Amniotic epithelial cell (primary cell): ENCODE measurements at regions not wholly inside any gene's neighbourhood (a gene's known extent, or its start where the extent isn't known, plus 50 kb on each side); places are given as distances from the start of the nearest gene placed in this dataset.

Source experiments
- DNase-seq: peaks from one replicate; pipeline ENCODE4 v3.0.0-alpha.2; 2010; ENCODE audit warnings: low read depth

DNA sequence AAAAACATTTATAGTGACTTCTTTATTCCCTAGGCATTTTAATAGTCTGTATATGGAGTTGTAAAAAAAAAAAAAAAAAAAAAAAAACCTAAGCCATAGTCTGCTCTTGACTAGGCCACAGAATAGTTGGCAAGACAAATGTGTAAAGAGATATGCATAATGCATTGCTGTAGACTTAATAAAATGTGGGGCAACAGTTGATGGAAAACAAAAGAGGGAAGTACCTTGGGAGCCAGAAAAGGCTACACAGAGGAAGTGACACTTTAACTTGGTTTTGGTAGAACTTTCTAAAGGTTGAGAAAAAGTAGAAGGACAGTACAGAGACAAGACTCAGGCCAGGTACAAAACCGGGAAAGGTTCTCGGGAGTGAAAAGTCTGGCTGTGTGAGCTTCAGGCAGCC lies 802.9 kb upstream of the ADAMTS5 start:
- peak; percentile 17 for DNase-seq

DNA sequence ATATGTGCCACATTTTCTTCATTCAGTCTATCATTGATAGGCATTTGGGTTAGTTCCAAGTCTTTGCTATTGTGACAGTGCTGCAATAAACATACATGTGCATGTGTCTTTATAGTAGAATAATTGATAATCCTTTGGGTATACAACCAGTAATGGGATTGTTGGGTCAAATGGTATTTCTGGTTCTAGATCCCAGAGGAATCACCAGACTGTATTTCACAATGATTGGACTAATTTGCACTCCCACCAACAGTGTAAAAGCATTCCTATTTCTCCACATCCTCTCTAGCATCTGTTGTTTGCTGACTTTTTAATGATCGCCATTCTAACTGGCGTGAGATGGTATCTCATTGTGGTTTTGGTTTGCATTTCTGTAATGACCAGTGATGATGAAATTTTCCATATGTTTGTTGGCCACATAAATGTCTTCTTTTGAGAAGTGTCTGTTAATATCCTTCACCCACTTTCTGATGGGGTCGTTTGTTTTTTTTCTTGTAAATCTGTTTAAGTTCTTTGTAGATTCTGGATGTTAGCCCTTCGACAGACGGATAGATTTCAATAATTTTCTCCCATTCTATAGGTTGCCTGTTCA lies 801.3 kb upstream of the ADAMTS5 start:
- peak; percentile 42 for DNase-seq

DNA sequence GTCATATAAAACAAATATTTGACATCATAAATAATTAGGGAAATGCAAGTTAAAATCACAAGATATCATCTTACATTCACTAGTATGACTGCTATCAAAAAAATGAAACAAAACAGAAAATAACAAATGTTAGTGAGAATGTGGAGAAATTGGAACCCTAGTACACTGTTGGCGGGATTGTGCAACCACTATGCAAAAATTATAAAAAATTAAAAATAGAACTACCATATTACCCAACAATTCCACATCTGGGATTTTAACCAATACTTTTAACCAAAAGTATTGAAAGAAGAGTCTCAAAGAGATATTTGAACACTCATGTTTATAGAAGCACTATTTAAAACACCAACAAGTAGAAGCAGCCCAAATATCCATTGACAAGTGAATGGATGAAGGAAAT lies 797.2 kb upstream of the ADAMTS5 start:
- DNase-seq, result no peak

DNA sequence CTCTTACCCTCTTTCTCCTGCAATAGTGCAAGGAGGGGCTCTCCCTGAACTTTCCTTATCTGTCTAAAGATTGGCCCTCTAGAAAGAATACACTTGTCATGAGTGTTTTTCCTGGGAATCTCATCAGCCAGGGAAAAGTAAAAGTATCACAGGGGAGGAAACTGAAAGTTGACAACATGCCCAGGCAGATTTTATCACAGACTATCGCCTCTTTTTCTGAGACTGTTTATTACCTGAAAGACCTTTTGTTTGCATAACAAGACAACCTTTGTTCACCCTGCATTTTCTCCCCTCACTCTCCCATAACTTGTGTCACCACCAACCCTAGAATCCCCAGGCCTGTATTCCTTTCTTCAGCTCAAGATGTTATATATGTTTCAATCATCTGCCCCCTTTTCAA lies 794.7 kb upstream of the ADAMTS5 start:
- DNase-seq, result no peak

DNA sequence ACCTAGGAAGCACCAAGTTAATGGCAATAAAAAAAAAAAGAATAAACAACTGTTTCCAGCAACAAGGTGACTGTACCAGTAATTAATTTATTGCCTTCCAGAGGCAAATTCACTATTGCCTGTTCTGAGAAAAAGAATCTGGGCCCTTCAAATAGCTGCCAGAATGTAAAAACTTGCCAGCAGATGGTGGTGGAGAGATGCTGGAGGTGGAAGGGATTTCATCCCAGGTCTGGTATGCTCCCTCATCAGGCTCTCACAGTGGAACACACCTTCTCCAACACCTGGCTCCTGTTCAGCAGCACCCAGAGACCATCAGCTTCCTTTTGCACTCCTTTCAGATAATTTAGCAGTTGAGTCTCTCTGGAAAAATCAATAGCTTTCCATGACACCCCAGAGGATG lies 792.9 kb upstream of the ADAMTS5 start:
- DNase-seq, result no peak

DNA sequence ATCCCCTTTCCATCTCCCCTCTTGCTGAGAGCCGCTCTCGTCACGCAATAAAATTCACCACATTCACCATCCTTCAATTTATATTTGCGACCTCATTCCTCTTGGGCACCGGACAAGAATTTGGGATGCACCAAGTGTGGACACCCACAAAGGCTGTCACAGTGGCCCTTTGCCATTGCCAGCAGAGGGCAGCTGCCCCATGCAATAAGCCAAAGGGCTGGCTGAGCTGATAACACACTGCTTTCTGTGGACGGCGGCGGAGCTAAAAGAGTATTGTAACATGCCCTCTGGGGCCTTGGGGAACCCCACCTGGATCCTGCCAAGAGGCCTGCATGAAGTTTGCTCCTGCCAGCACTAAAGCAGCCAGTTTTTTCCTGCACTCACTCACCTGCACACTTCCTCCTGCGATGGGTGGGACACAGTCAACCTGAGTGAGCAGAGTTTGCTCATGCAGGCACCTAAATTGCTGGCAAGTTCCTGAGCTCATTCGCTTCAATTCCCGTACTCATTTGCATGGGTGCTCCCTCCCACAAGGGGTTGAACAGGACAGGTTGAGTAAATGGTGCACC lies 792.3 kb upstream of the ADAMTS5 start:
- DNase-seq, result no peak

DNA sequence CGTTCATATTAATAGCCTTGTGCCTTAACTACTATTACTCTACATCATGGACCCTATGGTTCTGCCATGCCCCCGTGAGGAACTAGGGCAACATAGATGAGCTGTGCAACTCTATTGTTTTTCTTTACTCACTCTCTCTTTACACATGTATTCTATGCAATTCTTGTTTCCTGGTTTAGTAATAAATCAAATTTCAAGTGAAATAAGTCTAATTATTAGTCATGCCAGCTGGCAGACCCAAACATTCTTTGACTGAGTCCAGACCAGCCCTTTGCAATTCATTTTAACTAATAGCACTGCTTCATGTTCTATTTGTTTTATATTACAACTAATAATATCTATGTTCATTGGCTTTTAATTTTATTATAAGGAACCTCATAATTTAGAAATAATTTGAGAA lies 789.3 kb upstream of the ADAMTS5 start:
- no peak for DNase-seq

DNA sequence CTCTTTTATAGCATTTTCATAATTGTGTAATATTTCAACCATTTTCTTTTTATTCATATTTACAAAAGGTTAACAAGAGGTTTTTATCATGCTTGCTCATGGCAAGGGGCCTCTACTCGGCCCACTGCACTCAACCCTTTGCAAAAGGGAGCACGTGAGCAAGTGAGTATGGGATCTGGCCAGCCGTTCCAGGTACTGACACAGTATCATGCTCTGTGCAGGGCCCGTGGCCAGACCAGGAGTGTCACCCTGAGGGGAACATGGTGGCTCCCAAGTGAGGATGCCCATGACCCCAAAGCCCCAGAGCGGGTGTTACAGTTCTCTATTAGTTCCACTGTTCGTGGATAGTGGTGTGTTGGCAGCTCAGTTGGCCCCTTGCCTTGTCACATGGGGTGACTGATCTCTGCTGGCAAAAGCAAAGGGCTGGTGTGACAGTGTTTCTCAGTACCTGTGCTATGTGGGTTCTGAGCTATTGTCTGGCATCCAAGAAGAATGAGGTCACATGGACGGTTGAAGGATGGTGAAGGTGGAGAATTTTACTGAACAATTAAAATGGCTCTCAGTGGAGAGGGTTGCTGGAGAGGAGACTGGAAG lies 777.2 kb upstream of the ADAMTS5 start:
- DNase-seq, result no peak

DNA sequence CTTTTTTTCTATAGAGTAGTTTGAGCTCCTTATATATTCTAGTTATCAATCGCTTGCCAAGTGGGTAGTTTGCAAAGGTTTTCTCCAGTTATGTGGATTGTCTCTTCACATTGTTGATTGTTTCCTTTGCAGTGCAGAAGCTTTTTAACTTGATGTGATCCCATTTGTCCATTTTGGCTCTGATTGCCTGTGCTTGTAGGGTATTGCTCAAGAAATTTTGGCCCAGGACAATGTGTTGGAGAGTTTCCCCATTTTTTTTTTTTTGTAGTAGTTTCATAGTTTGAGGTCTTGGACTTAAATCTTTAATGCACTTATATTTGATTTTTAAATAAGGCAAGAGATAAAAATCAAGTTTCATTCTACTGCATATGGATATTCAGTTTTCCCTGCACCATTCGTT lies 774.8 kb upstream of the ADAMTS5 start:
- no peak for DNase-seq

DNA sequence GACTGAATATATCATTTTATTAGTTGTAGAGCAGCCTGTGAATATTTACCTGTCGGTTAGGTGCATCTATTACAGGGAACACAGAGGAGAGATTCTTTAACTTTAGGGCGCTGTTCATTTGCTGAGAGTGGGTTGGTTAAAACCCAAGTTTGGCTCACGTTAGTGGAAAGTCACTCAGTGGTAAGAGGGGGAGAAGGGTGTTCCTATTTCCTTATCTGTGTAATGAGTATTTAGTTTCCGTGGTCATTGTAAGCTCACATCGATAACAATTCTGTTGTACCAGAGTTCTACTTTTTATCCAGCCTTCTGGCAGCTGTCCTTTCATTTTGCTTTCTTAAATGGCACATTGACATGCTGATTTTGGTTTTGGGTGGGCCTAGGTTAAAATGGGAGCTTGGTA lies 773.2 kb upstream of the ADAMTS5 start:
- no peak for DNase-seq

DNA sequence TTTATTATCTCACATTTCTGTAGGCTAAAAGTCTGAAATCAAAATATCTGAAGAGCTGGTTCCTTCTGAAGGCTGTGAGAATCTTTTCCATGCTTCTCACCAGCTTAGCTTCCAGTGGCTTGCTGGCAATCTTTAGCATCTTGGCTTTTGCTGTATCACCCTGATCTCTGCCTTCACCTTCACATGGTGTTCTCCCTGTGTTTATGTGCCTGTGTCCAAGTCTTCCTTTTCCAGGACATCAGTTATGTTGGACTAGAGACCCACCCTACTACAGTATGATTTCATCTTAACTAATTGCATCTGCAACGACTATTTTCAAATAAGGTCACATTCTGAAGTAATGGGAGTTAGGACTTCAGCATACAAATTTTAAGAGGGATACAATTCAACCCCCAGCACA lies 772.3 kb upstream of the ADAMTS5 start:
- DNase-seq, result no peak

DNA sequence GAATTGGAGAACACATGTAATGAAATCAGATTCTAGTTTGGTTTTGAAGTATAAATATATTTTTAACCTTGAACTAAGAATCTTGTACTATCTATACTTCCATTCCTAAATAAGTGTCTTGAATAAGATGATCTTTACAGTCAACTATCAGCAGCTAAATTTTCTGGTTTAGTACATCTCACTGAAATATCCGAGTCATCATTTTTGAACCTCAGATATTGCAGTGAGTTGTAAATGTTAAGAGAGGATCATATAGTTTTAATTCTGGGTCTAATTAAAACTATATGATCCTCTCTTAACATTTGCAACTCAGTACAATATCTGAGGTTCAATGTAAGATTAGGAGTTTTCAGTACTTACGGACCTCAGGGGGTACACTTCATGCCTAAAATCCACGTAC lies 768.8 kb upstream of the ADAMTS5 start:
- no peak for DNase-seq

DNA sequence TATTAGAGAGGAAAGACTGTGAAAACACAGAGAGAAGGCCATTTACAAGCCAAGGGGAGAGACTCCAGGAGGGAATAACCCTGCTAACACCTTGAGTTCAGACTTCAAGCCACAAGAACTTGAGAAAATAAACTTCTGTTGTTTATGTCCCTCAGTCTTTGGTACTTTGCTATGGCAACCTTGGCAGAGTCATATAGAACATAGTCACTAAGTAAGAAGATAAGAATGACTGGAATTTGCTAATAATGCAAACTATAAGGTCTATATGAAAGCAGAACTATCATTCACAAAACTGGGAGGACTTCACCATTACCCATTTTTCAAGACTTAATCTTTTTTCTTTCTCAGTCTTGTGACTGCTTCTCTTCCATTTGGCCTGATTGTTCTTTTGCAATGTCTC lies 767.3 kb upstream of the ADAMTS5 start:
- peak; percentile 72 for DNase-seq

DNA sequence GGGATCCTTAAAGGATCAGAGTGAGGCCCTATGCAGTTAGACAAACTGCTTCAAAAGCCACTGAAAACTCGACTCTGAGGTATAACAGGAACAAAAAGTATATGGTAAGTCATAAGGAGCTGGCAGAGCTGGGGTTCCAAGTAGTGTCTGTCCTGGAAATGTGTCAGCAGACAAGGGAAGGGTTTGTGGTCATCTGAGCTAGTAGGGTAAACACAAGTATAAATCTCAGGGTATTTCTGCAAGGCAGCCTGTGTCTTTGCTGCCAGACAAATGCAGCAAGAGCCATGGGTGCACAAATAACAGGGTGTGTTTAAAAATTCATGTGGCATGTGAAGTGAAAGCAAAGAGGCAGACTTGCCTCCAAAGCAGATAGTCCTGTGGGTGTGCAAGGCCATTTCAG lies 759.0 kb upstream of the ADAMTS5 start:
- DNase-seq, result peak; percentile 45

DNA sequence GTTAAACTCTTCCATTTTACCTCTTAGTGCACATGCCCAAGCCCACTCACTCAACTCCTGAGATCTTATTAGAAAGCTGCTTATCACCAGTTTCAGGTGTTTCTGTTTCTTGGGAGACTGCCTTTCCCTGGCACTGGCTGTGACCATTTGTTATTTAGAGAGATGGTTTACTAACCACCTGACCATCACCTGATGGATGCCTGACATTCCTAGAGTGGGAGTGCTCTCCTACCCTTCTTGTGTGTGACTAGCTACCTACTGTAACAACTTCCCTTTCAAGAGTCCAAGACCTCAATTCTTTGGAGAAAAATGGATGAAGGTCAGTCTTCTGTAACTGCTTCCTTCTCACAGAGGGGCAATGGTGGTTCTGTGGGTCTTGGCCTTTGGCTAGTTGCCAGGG lies 755.2 kb upstream of the ADAMTS5 start:
- no peak for DNase-seq

DNA sequence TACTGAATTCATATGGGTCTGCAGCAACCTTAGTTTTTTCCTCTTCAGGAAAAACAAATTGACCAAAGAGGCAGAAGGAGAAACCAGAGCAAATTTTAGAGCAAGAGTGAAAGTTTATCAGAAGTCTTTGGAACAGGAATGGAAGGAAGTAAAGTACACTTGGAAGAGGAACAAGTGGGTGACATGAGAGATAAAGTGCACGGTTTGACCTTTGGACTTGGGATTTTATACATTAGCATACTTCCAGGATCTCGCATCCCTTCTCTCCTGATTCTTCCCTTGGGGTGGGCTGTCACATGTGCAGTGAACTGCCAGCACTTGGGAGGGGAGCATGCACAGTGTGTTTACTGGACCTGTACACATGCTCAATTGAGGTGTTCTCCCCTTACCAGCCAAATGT lies 754.8 kb upstream of the ADAMTS5 start:
- no peak for DNase-seq

DNA sequence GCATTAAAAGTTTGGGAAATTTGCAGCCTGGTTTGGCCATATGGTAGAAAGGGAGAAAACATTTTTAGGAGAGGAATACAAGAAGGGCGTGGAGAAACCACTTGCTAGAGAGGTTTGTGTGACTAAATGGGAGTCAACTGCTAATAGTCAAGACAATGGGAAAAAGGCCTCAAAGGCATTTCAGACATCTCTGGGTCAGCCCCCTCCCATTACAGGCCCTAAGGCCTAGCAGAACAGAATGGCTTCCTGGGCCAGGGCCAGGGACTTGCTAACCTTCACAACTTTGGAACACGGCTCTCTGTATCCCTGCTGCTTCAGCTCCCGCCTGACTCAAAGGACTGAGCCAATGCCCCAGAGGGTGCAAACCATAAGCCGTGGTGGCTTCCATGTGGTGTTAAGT lies 752.3 kb upstream of the ADAMTS5 start:
- no peak for DNase-seq

DNA sequence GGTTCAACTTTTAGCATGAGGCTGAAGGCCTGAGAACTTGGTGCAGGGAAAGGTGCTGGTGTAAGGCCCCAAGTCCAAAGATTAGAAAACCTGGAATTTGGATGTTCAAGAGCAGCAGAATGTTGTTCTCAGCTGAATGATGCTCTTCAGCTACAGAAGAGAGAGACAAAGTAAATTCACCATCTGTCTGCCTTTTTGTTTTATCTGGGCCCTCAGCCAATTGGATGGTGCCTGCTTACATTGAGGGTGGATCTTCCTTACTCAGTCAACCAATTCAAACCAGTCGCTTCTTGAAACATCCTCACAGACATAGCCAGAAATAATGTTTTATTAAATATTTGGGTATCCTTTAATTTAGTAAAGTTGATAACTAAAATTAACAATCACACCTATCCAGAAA lies 748.2 kb upstream of the ADAMTS5 start:
- no peak for DNase-seq

DNA sequence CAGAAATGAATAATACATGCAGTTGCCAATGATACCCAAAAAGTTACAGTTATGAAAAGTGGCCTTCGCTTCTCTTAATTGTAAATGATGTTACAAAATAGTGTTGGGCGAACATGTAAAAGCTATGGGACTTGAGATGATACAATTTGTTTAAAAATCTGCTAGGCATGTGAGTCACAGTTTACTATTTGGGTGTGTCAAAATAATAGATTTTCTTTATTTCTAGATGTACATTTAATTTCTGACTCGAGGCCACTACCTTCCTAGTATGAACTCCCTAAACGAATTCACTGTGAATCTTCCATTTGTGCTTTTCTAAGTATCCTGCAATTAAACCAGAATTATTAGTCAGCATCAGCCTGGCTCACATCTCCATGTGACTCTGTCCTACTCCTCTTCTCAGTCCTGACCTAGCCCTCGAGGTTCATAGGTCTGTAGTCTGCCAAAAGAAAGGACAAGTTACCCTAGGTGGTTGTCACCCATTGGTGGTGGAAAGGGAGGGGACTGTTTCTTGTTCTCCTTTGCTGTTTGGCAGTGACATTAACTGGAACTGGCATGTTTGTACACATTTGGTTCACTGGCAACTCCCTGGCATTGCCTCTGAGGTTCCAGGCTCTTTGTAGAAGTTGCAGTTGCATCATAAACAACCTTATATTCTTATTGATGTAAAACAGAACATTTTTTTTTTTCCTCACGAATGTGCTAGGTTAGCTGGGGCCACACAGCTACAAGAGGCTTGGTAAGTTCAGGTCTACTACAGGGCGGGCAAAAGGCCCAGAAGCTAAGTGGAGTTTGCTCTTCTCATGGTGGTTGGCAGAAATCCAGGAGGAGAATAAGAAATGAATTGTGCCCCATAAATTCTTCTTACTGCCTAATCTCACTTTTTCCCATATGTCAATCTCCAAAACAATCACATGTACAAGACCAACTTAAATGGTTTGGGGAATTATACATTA lies 746.5 kb upstream of the ADAMTS5 start:
- DNase-seq, result no peak

DNA sequence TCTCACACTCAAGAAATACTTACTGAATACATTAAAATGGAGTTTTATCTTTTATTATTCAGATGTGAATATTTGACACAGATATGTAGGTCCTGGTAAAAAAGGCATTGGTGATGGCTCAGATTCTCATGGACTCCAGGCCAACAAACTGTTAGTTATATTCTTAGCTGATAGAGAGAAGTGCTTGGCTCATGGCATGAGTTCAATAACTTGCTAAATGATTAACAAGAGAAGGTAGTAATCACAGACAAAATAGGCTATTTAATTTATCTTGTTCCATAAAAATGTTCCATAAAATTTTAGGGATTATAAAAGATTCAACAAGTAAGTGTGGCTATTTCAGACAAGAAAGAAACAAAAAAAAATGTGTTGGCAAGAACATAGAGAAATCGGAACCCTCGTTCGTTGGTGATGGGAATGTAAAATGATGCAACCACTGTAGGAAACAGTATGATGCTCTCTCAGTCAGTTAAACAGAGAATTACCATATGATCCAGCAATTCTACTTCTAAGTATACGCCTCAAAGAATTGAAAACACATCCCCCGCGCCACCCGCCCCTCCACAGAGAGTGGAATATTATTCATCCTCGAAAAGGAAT lies 737.8 kb upstream of the ADAMTS5 start:
- no peak for DNase-seq

DNA sequence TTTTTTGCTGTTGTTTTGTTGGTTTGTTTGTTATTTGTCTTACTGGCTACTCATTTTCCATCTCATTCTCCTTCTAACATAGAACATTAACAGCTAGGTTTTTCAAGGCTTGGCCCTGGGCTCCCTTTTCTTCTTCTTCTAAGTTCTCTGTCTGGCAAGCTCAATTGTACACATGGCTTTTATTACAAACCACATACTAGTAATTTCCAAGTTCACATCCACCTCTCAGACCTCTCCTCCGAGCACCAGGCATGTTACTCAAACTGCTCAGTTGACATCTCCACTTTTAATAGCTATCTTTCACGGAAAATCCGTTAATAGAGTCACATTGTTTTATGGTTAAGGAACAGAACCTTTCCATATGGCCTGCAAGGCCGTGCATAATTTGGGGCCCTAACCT lies 736.9 kb upstream of the ADAMTS5 start:
- no peak for DNase-seq

DNA sequence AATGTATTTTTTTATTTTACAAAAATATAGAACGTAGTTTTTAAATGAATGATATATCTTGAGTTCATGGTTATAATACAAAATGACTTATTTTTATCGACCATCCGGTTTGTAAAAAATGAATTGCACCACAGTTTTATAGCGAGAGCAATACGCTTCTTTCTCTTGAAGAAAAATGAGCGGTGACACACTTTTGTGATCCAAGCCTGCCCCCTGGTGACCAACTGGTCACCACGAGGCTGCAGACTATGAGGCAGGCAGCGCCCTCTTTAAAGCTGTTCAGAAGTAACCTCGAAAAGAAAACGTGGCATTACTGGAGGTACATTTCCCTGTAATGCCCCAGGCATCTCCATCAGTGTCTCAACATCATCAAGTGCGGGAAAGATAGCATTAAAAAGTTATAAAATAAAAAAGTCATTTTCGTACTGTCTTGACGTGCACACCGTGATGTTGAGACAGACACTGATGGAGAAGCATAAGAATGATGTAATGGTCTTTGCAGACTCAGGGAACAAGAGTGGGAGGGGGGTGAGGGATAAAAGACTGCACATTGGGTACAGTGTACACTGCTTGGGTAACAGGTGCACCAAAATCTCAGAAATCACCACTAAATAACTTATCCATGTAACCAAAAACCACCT lies 734.2 kb upstream of the ADAMTS5 start:
- peak; percentile 82 for DNase-seq
